Esophagus squamous epithelium (tissue), 4 donors: ENCODE measurements at regions not wholly inside any gene's neighbourhood (a gene's known extent, or its start where the extent isn't known, plus 50 kb on each side); places are given as distances from the start of the nearest gene placed in this dataset.

Experiments
- CTCF ChIP-seq, 6 experiments: fragments of 450-650 bp in 4 of 6; fragments of 200-600 bp in 2 of 6; sonication (generic) in 2 of 6; IDR thresholded peaks; one replicate each; pipeline ENCODE4 v1.5.1; 2016 to 2019; ENCODE audit warnings: antibody characterized with exemption in 6 of 6, mild to moderate bottlenecking in 4 of 6, moderate library complexity in 4 of 6
- POLR2A ChIP-seq, 4 donors: fragments of 450-650 bp; IDR thresholded peaks; one replicate each; pipeline ENCODE4 v1.6.1; 2017; ENCODE audit warnings: antibody characterized with exemption in 4 of 4, mild to moderate bottlenecking in 4 of 4, moderate library complexity in 3 of 4

- TF ChIP-seq CTCF (IDR thresholded peaks at IDR 0.05) (no peak), POLR2A (IDR thresholded peaks at IDR 0.05) (no peak)
Measured at GRCh38 chr2:104120171-104120570, 733.7 kb upstream of the POU3F3 start.
